Smooth muscle cell (in vitro differentiated cells): ENCODE measurements at regions not wholly inside any gene's neighbourhood (a gene's known extent, or its start where the extent isn't known, plus 50 kb on each side); places are given as distances from the start of the nearest gene placed in this dataset.

Experiments used
- DNase-seq: peaks from one replicate; lab custom pipeline; 2025; ENCODE audit not compliant: unreplicated experiment; lab: John Stamatoyannopoulos, UW
- H2AFZ ChIP-seq: fragments of 200-600 bp; sonication (generic); 2 replicates; pipeline ENCODE4 v1.6.0; 2016; ENCODE audit warnings: antibody characterized with exemption, low read depth, mild to moderate bottlenecking
- H3F3A ChIP-seq: fragments of 200-600 bp; sonication (generic); 2 replicates; pipeline ENCODE4 v1.6.0; 2017; ENCODE audit warnings: antibody characterized with exemption, low read depth
- H3K27ac ChIP-seq: fragments of 200-600 bp; sonication (generic); 2 replicates; pipeline ENCODE4 v1.5.1; 2016; ENCODE audit warnings: low read depth, mild to moderate bottlenecking
- H3K27me3 ChIP-seq: fragments of 200-600 bp; sonication (generic); 2 replicates; pipeline ENCODE4 v1.6.1; 2016; ENCODE audit warnings: low read depth, mild to moderate bottlenecking
- H3K36me3 ChIP-seq: fragments of 200-600 bp; sonication (generic); 2 replicates; pipeline ENCODE4 v1.5.1; 2016; ENCODE audit warnings: low read depth
- H3K4me1 ChIP-seq: fragments of 200-600 bp; sonication (generic); 2 replicates; pipeline ENCODE4 v1.5.1; 2016; ENCODE audit warnings: low read depth
- H3K4me2 ChIP-seq: fragments of 200-600 bp; sonication (generic); 2 replicates; pipeline ENCODE4 v1.6.0; 2016; ENCODE audit warnings: mild to moderate bottlenecking
- H3K4me3 ChIP-seq: fragments of 200-600 bp; sonication (generic); 2 replicates; pipeline ENCODE4 v1.5.1; 2016; ENCODE audit warnings: mild to moderate bottlenecking
- H3K79me2 ChIP-seq: fragments of 200-600 bp; sonication (generic); 2 replicates; pipeline ENCODE4 v1.6.0; 2016; ENCODE audit warnings: low read depth, mild to moderate bottlenecking
- H3K9ac ChIP-seq: fragments of 200-600 bp; sonication (generic); 2 replicates; pipeline ENCODE4 v1.6.0; 2016; ENCODE audit warnings: low read depth
- H3K9me3 ChIP-seq: fragments of 200-600 bp; sonication (generic); replicated peaks from 2 replicates; pipeline ENCODE4 v1.5.1; 2016; ENCODE audit warnings: low read depth
- H4K20me1 ChIP-seq: fragments of 200-600 bp; sonication (generic); 2 replicates; pipeline ENCODE4 v1.6.0; 2016; ENCODE audit warnings: low read depth
- WGBS: methylation state at CpG from one replicate; pipeline ENCODE4 v1.1.7; 2016; ENCODE audit warnings: low lambda C conversion rate; 5-methylcytosine and 5-hydroxymethylcytosine counted together
- TF ChIP-seq, protein P1 (sequence below): fragments of 200-600 bp; sonication (generic); IDR thresholded peaks from 2 replicates; pipeline ENCODE4 v1.5.1; 2017; ENCODE audit warnings: borderline replicate concordance, mild to moderate bottlenecking, antibody characterized with exemption; ENCODE audit not compliant: insufficient read depth, poor library complexity, severe bottlenecking

DNA sequence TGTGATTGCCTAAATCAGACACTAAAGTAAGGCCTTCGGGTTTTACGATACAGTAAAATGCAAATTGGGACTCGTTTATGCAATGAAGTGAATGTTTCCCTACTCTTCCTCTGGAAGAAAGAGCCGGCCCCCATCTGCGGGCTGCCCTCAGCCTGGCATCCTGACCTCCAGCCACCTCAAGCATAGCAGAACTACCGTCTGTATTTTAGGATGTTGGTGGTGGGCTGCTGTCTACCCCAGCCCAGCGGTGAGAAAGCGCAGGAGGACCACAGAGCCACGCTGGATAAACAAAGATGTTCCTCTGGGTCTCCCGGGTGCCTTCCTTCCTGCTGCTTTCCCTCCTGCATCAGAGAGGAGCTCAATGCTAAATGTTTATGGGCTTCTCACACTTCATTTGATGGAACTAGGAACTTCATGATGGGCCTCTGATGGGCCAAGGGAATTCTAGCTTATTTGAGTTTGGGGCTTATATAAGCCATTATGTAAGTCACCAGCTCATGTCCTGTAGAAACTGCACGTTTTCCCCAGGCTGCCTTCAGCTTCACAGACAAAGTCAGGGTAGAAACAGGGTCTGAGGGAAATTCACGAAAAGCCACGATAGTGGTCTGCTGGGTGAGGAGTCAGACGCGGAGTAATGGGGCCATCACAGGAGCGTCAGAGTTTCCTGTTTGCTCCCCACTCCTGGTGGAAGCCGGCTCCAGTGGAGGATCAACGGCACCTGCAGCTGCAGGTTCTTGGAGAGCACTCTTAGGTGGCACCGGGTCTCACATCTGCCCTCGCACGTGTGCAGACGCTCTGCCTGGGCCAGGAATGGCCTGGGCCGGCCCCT, 287.4 kb downstream of the BRD1 start:
- H3K4me2 ChIP-seq, result no peak overlapping the region
- H3K27me3 ChIP-seq, result peaks cover 3% of the 10 kb centered on the region
- no peaks in the 10 kb centered on the region for H3K36me3 ChIP-seq
- H3K9ac ChIP-seq, result no peak overlapping the region
- H3K4me3 ChIP-seq, result no peak overlapping the region
- WGBS, result 87% methylated on average over 23 of the region's 23 CpGs
- TF ChIP-seq, protein P1, sequence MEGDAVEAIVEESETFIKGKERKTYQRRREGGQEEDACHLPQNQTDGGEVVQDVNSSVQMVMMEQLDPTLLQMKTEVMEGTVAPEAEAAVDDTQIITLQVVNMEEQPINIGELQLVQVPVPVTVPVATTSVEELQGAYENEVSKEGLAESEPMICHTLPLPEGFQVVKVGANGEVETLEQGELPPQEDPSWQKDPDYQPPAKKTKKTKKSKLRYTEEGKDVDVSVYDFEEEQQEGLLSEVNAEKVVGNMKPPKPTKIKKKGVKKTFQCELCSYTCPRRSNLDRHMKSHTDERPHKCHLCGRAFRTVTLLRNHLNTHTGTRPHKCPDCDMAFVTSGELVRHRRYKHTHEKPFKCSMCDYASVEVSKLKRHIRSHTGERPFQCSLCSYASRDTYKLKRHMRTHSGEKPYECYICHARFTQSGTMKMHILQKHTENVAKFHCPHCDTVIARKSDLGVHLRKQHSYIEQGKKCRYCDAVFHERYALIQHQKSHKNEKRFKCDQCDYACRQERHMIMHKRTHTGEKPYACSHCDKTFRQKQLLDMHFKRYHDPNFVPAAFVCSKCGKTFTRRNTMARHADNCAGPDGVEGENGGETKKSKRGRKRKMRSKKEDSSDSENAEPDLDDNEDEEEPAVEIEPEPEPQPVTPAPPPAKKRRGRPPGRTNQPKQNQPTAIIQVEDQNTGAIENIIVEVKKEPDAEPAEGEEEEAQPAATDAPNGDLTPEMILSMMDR, result no peak
- no peaks in the 10 kb centered on the region for H3F3A ChIP-seq
- no peaks in the 10 kb centered on the region for H3K9me3 ChIP-seq
- H4K20me1 ChIP-seq, result no peaks in the 10 kb centered on the region
- H3K27ac ChIP-seq, result no peak overlapping the region
- peaks cover 11% of the 10 kb centered on the region for H3K4me1 ChIP-seq
- DNase-seq, result no peak
- H3K79me2 ChIP-seq, result no peaks in the 10 kb centered on the region
- no peak overlapping the region for H2AFZ ChIP-seq

DNA sequence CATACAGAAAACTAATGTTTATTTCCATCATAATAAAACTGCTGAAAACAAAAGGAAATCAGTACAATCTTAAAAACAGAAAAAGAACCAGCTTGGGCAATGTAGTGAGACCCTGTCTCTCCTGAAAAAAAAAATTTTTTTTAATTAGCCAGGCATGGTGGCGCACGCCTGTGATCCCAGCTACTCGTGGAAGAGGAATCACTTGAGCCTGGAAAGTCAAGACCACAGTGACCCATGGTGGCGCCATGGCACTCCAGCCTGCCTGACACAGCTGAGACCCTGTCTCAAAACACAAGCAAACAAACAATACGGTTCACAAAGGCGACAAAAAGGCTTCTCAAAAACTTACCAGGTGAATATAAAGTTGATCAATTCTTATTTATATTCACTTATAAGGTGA, 289.7 kb downstream of the BRD1 start:
- no peaks in the 10 kb centered on the region for H3F3A ChIP-seq
- no peaks in the 10 kb centered on the region for H3K36me3 ChIP-seq
- H3K4me3 ChIP-seq, result no peak overlapping the region
- H3K9me3 ChIP-seq, result no peaks in the 10 kb centered on the region
- H3K9ac ChIP-seq, result no peak overlapping the region
- TF ChIP-seq, protein P1, result no peak
- H4K20me1 ChIP-seq, result no peaks in the 10 kb centered on the region
- 91% methylated on average over 6 of the region's 6 CpGs for WGBS
- no peak for DNase-seq
- H2AFZ ChIP-seq, result no peak overlapping the region
- H3K4me1 ChIP-seq, result peaks cover 11% of the 10 kb centered on the region
- H3K27ac ChIP-seq, result no peak overlapping the region
- no peaks in the 10 kb centered on the region for H3K27me3 ChIP-seq
- no peaks in the 10 kb centered on the region for H3K79me2 ChIP-seq
- no peak overlapping the region for H3K4me2 ChIP-seq

DNA sequence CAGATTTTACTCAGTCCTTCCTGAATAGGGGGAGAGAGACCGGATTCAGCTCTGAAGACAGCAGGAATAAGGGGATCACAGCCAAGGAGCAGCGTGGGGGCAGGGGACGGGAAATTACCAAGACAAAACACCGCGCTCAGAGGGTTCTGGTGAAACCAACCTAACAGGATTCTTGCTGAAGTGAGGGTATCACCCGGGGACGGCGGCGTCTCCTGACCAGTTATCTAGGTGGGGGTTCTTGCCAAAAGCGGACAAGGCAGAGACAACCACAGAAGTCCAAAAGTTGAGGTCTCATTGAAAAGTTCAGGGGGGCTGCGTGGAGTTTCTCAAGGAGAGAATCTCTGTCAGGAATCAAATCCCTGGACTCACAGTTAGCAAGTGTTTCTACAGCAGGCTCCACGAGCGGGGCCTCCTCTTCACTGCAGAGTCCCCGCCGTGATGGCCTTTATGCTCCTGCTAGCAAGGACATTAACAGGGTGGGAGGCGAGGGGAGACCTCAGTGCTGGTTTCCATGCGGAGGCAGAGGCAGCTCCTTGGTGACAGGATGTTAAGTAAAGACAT, 291.0 kb downstream of the BRD1 start:
- Histone ChIP-seq H2AFZ (peak overlapping the region; percentile 40), H3K79me2 (no peaks in the 10 kb centered on the region), H3K9ac (no peak overlapping the region), H4K20me1 (no peaks in the 10 kb centered on the region), H3K27ac (no peak overlapping the region), H3F3A (no peaks in the 10 kb centered on the region), H3K27me3 (no peaks in the 10 kb centered on the region), H3K4me3 (no peak overlapping the region), H3K36me3 (no peaks in the 10 kb centered on the region), H3K4me2 (no peak overlapping the region), H3K9me3 (no peaks in the 10 kb centered on the region), H3K4me1 (peaks cover 11% of the 10 kb centered on the region)
- DNase-seq, result no peak
- WGBS, result 21% methylated on average over 17 of the region's 17 CpGs
- TF ChIP-seq, protein P1, result no peak
